IMR-90 (cell line): ENCODE measurements at regions not wholly inside any gene's neighbourhood (a gene's known extent, or its start where the extent isn't known, plus 50 kb on each side); places are given as distances from the start of the nearest gene placed in this dataset.

ENCODE experiments used
- ATAC-seq: fragments of 200-7000 bp; cut with Tn5 transposase; 2 replicates; pipeline ENCODE4 v1.9.1; 2020; ENCODE audit warnings: low read depth, mild to moderate bottlenecking, moderate library complexity
- BruUV-seq: library from RNA; stranded (reverse); fragments of 400-500 nt; replicated peaks from 2 replicates; lab custom pipeline; 2021; lab: Mats Ljungman, UMichigan
- CTCF ChIA-PET: fragments of 300-600 bp; formaldehyde crosslinking; extraction: SDS; loops from one replicate; lab custom pipeline; 2021; ENCODE audit warnings: antibody characterized with exemption; lab: Yijun Ruan, JAX
- POLR2A ChIA-PET: fragments of 300-600 bp; sonication (Branson Sonifier 250); formaldehyde crosslinking; loops from one replicate; lab custom pipeline; 2022; ENCODE audit warnings: antibody characterized with exemption; ENCODE audit not compliant: unreplicated experiment; lab: Charles Lee
- DNase-seq: peaks from one replicate; pipeline ENCODE4 v3.0.0; 2013
- H2AFZ ChIP-seq: replicated peaks from 2 replicates; pipeline ENCODE3; 2013; ENCODE audit warnings: low read length, mild to moderate bottlenecking; ENCODE audit not compliant: poor library complexity
- H2AK5ac ChIP-seq: 2 replicates; pipeline ENCODE4 v1.6.1; 2013; ENCODE audit warnings: low read depth, low read length, inconsistent platforms
- H2AK9ac ChIP-seq: replicated peaks from 2 replicates; pipeline ENCODE3; 2013; ENCODE audit warnings: mild to moderate bottlenecking, low read depth, low read length, moderate library complexity; ENCODE audit not compliant: poor library complexity
- H2BK120ac ChIP-seq: 2 replicates; pipeline ENCODE4 v1.6.1; 2013; ENCODE audit warnings: low read depth, low read length, inconsistent platforms
- H2BK15ac ChIP-seq: 3 replicates; pipeline ENCODE4 v1.6.1; 2013; ENCODE audit warnings: low read depth, low read length, inconsistent platforms
- H2BK20ac ChIP-seq: 2 replicates; pipeline ENCODE4 v1.6.1; 2013; ENCODE audit warnings: low read depth, mild to moderate bottlenecking, inconsistent platforms, low read length, moderate library complexity
- H2BK5ac ChIP-seq: 2 replicates; pipeline ENCODE4 v1.6.1; 2013; ENCODE audit warnings: mild to moderate bottlenecking, low read depth, low read length, inconsistent platforms; ENCODE audit not compliant: poor library complexity, severe bottlenecking
- H3K14ac ChIP-seq: replicated peaks from 2 replicates; pipeline ENCODE4 v1.6.1; 2013; ENCODE audit warnings: low read depth, low read length, inconsistent platforms
- H3K18ac ChIP-seq: 2 replicates; pipeline ENCODE4 v1.6.1; 2013; ENCODE audit warnings: low read depth, low read length, control low read depth
- H3K23ac ChIP-seq: 2 replicates; pipeline ENCODE4 v1.6.1; 2013; ENCODE audit warnings: low read depth, low read length, inconsistent platforms
- H3K27ac ChIP-seq: 2 replicates; pipeline ENCODE4 v1.5.1; 2013; ENCODE audit warnings: mild to moderate bottlenecking, control low read depth, low read length; ENCODE audit not compliant: insufficient read depth
- H3K27me3 ChIP-seq: 2 replicates; pipeline ENCODE4 v1.6.1; 2013; ENCODE audit warnings: low read length; ENCODE audit not compliant: control insufficient read depth, insufficient read depth
- H3K36me3 ChIP-seq: 2 replicates; pipeline ENCODE4 v1.6.1; 2013; ENCODE audit warnings: low read length, mixed read lengths; ENCODE audit not compliant: control insufficient read depth, insufficient read depth
- H3K4ac ChIP-seq: 2 replicates; pipeline ENCODE4 v1.6.1; 2013; ENCODE audit warnings: low read depth, low read length, inconsistent platforms
- H3K4me1 ChIP-seq: 2 replicates; pipeline ENCODE4 v1.6.1; 2013; ENCODE audit warnings: low read length, mixed read lengths; ENCODE audit not compliant: control insufficient read depth, insufficient read depth
- H3K4me2 ChIP-seq: 2 replicates; pipeline ENCODE4 v1.6.1; 2013; ENCODE audit warnings: low read depth, mild to moderate bottlenecking, control low read depth, low read length, moderate library complexity
- H3K4me3 ChIP-seq: 2 replicates; pipeline ENCODE4 v1.5.1; 2013; ENCODE audit warnings: low read depth, mild to moderate bottlenecking, control low read depth, low read length, moderate library complexity; ENCODE audit not compliant: insufficient read depth
- H3K56ac ChIP-seq: 2 replicates; pipeline ENCODE4 v1.6.1; 2013; ENCODE audit warnings: low read length, inconsistent platforms; ENCODE audit not compliant: insufficient read depth; ENCODE audit errors: extremely low read depth
- H3K79me1 ChIP-seq, 2 experiments: 2 replicates each; pipeline ENCODE4 v1.6.1; 2013; ENCODE audit warnings: low read length in 2 of 2, inconsistent platforms in 1 of 2, low read depth in 1 of 2
- H3K9ac ChIP-seq: 2 replicates; pipeline ENCODE4 v1.6.1; 2013; ENCODE audit warnings: low read depth, low read length, control low read depth
- H3K9me1 ChIP-seq: 2 replicates; pipeline ENCODE4 v1.6.1; 2013; ENCODE audit warnings: low read length, inconsistent platforms; ENCODE audit not compliant: insufficient read depth
- H3K9me3 ChIP-seq: 2 replicates; pipeline ENCODE4 v1.6.1; 2013; ENCODE audit warnings: low read length; ENCODE audit not compliant: control insufficient read depth, insufficient read depth
- H4K20me1 ChIP-seq: 2 replicates; pipeline ENCODE4 v1.6.1; 2013; ENCODE audit warnings: low read length, inconsistent platforms; ENCODE audit not compliant: insufficient read depth
- H4K5ac ChIP-seq: 2 replicates; pipeline ENCODE4 v1.6.1; 2013; ENCODE audit warnings: mild to moderate bottlenecking, low read depth, low read length, control low read depth
- H4K8ac ChIP-seq, 2 experiments: 2 replicates each; pipeline ENCODE4 v1.6.1; 2013; ENCODE audit warnings: low read depth in 2 of 2, low read length in 2 of 2, control low read depth in 1 of 2, inconsistent platforms in 1 of 2
- H4K91ac ChIP-seq: 2 replicates; pipeline ENCODE4 v1.6.1; 2013; ENCODE audit warnings: low read depth, low read length, inconsistent platforms; ENCODE audit not compliant: insufficient read depth
- CHD1 ChIP-seq: IDR thresholded peaks from 2 replicates; pipeline ENCODE4 v1.6.1; 2012; ENCODE audit warnings: low read depth, low read length, improper control_type of control experiment
- dilution Hi-C: fragments of 300-500 bp; cut with HindIII; formaldehyde crosslinking; loops from one replicate; pipeline ENCODE4 v1.14.3; 2018; ENCODE audit warnings: low sequenced_read_pairs; ENCODE audit not compliant: unreplicated experiment
- in situ Hi-C: fragments of 300-500 bp; cut with MboI; formaldehyde crosslinking; loops from 3 replicates; pipeline ENCODE4 v1.14.3; 2019; ENCODE audit warnings: low sequenced_read_pairs, inconsistent platforms, mixed read lengths
- intact Hi-C: fragments of 100-400 bp; cut with micrococcal nuclease; formaldehyde crosslinking; loops from 2 replicates; pipeline ENCODE4 v1.10.0; 2022

GRCh38 chr6:50965495-50965894 is 146.8 kb downstream of the TFAP2B start:
- Histone ChIP-seq H4K20me1 (no peaks in the 10 kb centered on the region), H2BK20ac (no peak overlapping the region), H3K9me1 (no peaks in the 10 kb centered on the region), H3K79me1 (no peaks in the 10 kb centered on the region), H3K14ac (no peak overlapping the region), H4K91ac (no peak overlapping the region), H3K36me3 (no peaks in the 10 kb centered on the region), H4K5ac (no peak overlapping the region), H3K23ac (no peak overlapping the region), H2BK5ac (no peak overlapping the region), H2AFZ (no peak overlapping the region), H3K4me3 (no peak overlapping the region), H3K4ac (no peak overlapping the region), H3K4me2 (no peak overlapping the region), H3K27me3 (no peaks in the 10 kb centered on the region), H3K18ac (no peak overlapping the region), H3K4me1 (no peaks in the 10 kb centered on the region), H2AK9ac (no peak overlapping the region), H3K56ac (no peak overlapping the region), H2BK15ac (no peak overlapping the region), H3K27ac (no peak overlapping the region), H2AK5ac (no peak overlapping the region), H3K9me3 (peaks cover 3% of the 10 kb centered on the region), H2BK120ac (no peak overlapping the region), H3K9ac (no peak overlapping the region), H4K8ac (no peak overlapping the region)
- no peak for DNase-seq
- in situ Hi-C loops (no loop called here), intact Hi-C loops (no loop called here), dilution Hi-C loops (no loop called here)
- ChIA-PET POLR2A (no interaction called here), CTCF (no interaction called here)
- no peak for ATAC-seq
- BruUV-seq, result no TSS peak
- no peak for TF ChIP-seq CHD1
